HFFc6 (cell line): ENCODE measurements at regions not wholly inside any gene's neighbourhood (a gene's known extent, or its start where the extent isn't known, plus 50 kb on each side); places are given as distances from the start of the nearest gene placed in this dataset.

Source experiments
- DNase-seq: peaks from one replicate; pipeline ENCODE4 v3.0.0-alpha.2; 2018
- H3K27ac Mint-ChIP-seq: 2 replicates; pipeline ENCODE4 v1.8.0; 2020; ENCODE audit warnings: mild to moderate bottlenecking, mixed read lengths
- H3K27me3 Mint-ChIP-seq: 2 replicates; pipeline ENCODE4 v1.8.0; 2021; ENCODE audit warnings: mild to moderate bottlenecking, moderate library complexity, mixed read lengths; ENCODE audit not compliant: insufficient read depth
- H3K36me3 Mint-ChIP-seq: 2 replicates; pipeline ENCODE4 v1.8.0; 2021; ENCODE audit warnings: low read depth, mixed read lengths
- H3K4me1 Mint-ChIP-seq: 2 replicates; pipeline ENCODE4 v1.8.0; 2020; ENCODE audit warnings: low read depth, mixed read lengths
- H3K4me3 Mint-ChIP-seq: 2 replicates; pipeline ENCODE4 v1.8.0; 2020; ENCODE audit warnings: mild to moderate bottlenecking, moderate library complexity, mixed read lengths
- H3K9me3 Mint-ChIP-seq: 2 replicates; pipeline ENCODE4 v1.8.0; 2020; ENCODE audit warnings: mild to moderate bottlenecking, mixed read lengths
- CTCF ChIP-seq: fragments of 200-600 bp; sonication (generic); IDR thresholded peaks from 2 replicates; pipeline ENCODE4 v1.5.0; 2021; ENCODE audit warnings: antibody characterized with exemption, mild to moderate bottlenecking

DNA sequence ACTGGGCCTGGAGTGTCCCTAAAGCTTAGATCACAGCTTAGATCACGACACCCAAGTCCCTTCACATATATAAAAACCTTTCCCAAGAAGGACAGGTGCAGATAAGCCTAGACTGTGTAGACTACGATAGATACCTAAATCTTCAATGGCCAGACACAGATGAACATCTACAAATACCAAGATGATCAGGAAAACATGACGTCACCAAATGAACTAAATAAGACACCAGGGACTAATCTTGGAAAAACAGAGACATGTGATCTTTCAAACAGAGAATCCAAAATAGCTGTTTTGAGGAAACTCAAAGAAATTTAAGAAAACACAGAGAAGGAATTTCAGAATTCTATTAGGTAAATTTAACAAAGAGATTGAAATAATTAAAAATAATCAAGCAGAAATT lies 1082.6 kb upstream of the PHF14 start:
- no peaks in the 10 kb centered on the region for H3K4me1 Mint-ChIP-seq
- DNase-seq, result no peak

DNA sequence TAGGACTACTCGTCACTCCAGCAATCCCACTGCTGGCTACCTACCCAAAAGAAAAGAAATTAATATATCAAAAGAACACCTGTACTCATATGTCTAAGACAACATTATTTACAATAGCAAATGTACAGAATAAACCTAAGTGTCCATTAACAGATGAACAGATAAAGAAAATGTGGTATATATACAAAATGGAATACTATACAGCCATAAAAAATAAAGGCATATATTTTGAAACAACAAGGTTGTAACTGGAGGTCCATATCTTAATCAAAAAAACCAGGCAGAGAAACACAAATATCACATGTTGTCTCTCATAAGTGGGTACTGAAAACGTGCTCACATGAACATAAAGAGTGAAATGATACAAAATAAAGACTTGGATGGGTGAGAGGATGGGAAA lies 1073.3 kb upstream of the PHF14 start:
- DNase-seq, result no peak
- Mint-ChIP-seq H3K9me3 (peaks cover 79% of the 10 kb centered on the region), H3K27ac (no peak overlapping the region), H3K4me3 (no peak overlapping the region), H3K27me3 (no peaks in the 10 kb centered on the region; the same call in 1 of the 2 replicates), H3K36me3 (0 out of 2 replicates have a peak, but pooled peaks cover 6% of the 10 kb centered on the region), H3K4me1 (no peaks in the 10 kb centered on the region)
- TF ChIP-seq CTCF, result no peak

More for the DNA sequence above, 1082.6 kb upstream of the PHF14 start:
- Mint-ChIP-seq H3K27me3 (no peaks in the 10 kb centered on the region), H3K27ac (no peak overlapping the region), H3K9me3 (peaks cover 69% of the 10 kb centered on the region), H3K4me3 (no peak overlapping the region), H3K36me3 (0 out of 2 replicates have a peak, but pooled peaks cover 6% of the 10 kb centered on the region)
- no peak for TF ChIP-seq CTCF

GRCh38 chr7:9921326-9921725 lies 1052.3 kb upstream of the PHF14 start:
- Mint-ChIP-seq H3K9me3 (peaks cover 60% of the 10 kb centered on the region), H3K4me3 (no peak overlapping the region), H3K4me1 (no peaks in the 10 kb centered on the region), H3K27me3 (no peaks in the 10 kb centered on the region; the same call in 1 of the 2 replicates), H3K36me3 (0 out of 2 replicates have a peak, but pooled peaks cover 4% of the 10 kb centered on the region), H3K27ac (no peak overlapping the region)
- DNase-seq, result no peak
- TF ChIP-seq CTCF, result no peak

- TF ChIP-seq CTCF, result no peak
- Mint-ChIP-seq H3K36me3 (no peaks in the 10 kb centered on the region; the same call in 1 of the 2 replicates), H3K9me3 (peaks cover 9% of the 10 kb centered on the region; the same call in 1 of the 2 replicates), H3K27me3 (no peaks in the 10 kb centered on the region), H3K4me1 (no peaks in the 10 kb centered on the region), H3K4me3 (no peak overlapping the region), H3K27ac (no peak overlapping the region)
- DNase-seq, result no peak
Observed at GRCh38 chr7:9937944-9938631, 1035.6 kb upstream of the PHF14 start.

DNA sequence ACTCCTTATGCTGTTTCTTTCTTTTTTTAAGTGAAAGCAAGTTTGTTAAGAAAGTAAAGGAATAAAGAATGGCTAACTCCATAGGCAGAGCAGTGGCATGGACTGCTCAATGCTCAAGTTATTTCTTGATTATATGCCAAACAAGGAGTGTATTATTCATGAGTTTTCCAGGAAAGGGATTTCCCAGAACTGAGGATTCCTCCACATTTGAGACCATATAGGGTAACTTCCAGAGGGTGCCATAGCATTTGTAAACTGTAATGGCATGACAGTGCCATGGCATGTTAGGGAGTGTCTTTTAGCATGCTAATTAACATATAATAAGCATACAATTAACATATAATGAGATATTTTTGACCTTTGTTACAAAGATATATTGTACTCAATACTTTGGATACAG lies 1034.5 kb upstream of the PHF14 start:
- no peak for DNase-seq
- Mint-ChIP-seq H3K27me3 (no peaks in the 10 kb centered on the region), H3K9me3 (peaks cover 10% of the 10 kb centered on the region), H3K4me3 (no peak overlapping the region), H3K4me1 (no peaks in the 10 kb centered on the region), H3K36me3 (no peaks in the 10 kb centered on the region), H3K27ac (no peak overlapping the region)
- TF ChIP-seq CTCF, result no peak
